ENCODE measurements at regions not wholly inside any gene's neighbourhood (a gene's known extent, or its start where the extent isn't known, plus 50 kb on each side); places are given as distances from the start of the nearest gene placed in this dataset.

DNA sequence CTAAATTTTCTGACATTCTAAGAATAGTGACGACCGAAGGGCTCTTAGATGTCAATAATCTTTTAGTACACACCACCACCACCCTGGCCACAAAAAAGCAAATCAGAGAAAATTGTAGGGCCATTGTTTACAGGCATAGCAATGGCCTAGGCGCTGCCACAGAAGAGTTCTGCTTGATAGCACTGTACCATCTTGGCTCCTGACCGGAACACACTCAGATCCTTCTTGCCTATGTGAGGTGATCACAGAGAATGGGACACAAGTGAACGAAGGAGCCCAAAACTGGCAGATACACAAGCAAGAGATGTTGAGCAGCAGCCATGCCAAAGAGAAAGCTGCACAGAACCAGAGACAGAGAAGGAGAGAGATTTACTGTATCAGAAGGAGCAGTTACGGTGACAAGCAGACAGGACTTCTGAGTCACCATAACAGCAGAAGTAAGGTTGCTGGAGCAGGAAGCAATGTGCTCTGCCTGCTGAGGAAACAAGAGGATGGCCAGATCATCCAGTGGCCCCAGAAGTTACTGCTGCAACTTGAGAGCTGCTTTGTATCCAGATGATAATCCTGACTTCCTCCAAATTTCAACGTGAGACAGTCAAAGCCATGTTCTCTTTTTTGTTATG is 105.2 kb downstream of the SLITRK6 start:
- TF ChIP-seq EZH2 (IDR thresholded peaks at IDR 0.05; ENCODE audit: insufficient read depth, poor library complexity, severe bottlenecking) (no peak), EZH2phosphoT487 (IDR thresholded peaks at IDR 0.05; ENCODE audit: insufficient read depth, low read depth) (no peak)
